Right lobe of liver (tissue), 4 donors: ENCODE measurements at regions not wholly inside any gene's neighbourhood (a gene's known extent, or its start where the extent isn't known, plus 50 kb on each side); places are given as distances from the start of the nearest gene placed in this dataset.

ENCODE experiments used
- CTCF ChIP-seq, 4 donors: fragments of 200-600 bp in 3 of 4; fragments of 450-650 bp in 1 of 4; IDR thresholded peaks; one replicate each; pipeline versions ENCODE4 v1.5.1 to v1.8.0; 2016 to 2022; ENCODE audit warnings: antibody characterized with exemption in 4 of 4, mild to moderate bottlenecking in 2 of 4
- POLR2A ChIP-seq: fragments of 450-650 bp; IDR thresholded peaks from one replicate; pipeline ENCODE4 v1.6.1; 2017; ENCODE audit warnings: antibody characterized with exemption, mild to moderate bottlenecking
- donor health status: DM: no; HTN: no; CAD: no.
- donor health status: DM: no; HTN: no; CAD: no.
- donor health status: DM: no; HTN: yes; CAD: no.

GRCh38 chr21:14303731-14304488 is 79.0 kb downstream of the HSPA13 start:
- TF ChIP-seq CTCF (IDR thresholded peaks at IDR 0.05) (no peak), POLR2A (no peak)
